HCT116 (cell line): ENCODE measurements at regions not wholly inside any gene's neighbourhood (a gene's known extent, or its start where the extent isn't known, plus 50 kb on each side); places are given as distances from the start of the nearest gene placed in this dataset.

Source experiments
- ATAC-seq: fragments of 200-7000 bp; cut with Tn5 transposase; 2 replicates; pipeline ENCODE4 v1.9.1; 2020; ENCODE audit warnings: mild to moderate bottlenecking, moderate library complexity
- BruUV-seq: library from RNA; stranded (reverse); fragments of 400-500 nt; replicated peaks from 2 replicates; lab custom pipeline; 2021; lab: Mats Ljungman, UMichigan
- CTCF ChIA-PET: fragments of 300-600 bp; sonication (Branson Sonifier 250); formaldehyde crosslinking; loops from one replicate; lab custom pipeline; 2021; ENCODE audit warnings: antibody characterized with exemption; lab: Charles Lee
- POLR2A ChIA-PET: fragments of 300-600, 350-600 bp; sonication (Branson Sonifier 250); formaldehyde crosslinking; loops from one replicate; lab custom pipeline; 2021; ENCODE audit warnings: antibody characterized with exemption; lab: Charles Lee
- RAD21 ChIA-PET, 2 experiments: fragments of 300-600 bp; sonication (Branson Sonifier 250); formaldehyde crosslinking; loops; one replicate each; lab custom pipeline; 2023; ENCODE audit warnings: low total read pairs in 2 of 2; ENCODE audit not compliant: uncharacterized antibody in 2 of 2, unreplicated experiment in 2 of 2, low non-redundant PET in 1 of 2; lab: Charles Lee
- DNase-seq: peaks from one replicate; pipeline ENCODE4 v3.0.0-alpha.2; 2010; ENCODE audit warnings: low read depth, low spot score
- H2AFZ ChIP-seq: fragments of 200-600 bp; shearing (Covaris generic), sonication (generic); 2 replicates; pipeline ENCODE4 v1.6.1; 2017; ENCODE audit warnings: low read depth, mixed run types, mixed read lengths, antibody characterized with exemption, low read length; ENCODE audit not compliant: poor library complexity, severe bottlenecking
- H3K27ac ChIP-seq: 2 replicates; pipeline ENCODE4 v1.5.1; 2012; ENCODE audit warnings: low read depth, low read length
- H3K27me3 ChIP-seq: fragments of 200-600 bp; sonication (generic); 2 replicates; pipeline ENCODE4 v1.6.1; 2016; ENCODE audit warnings: mixed run types, low read length, mixed read lengths; ENCODE audit not compliant: insufficient read depth
- H3K36me3 ChIP-seq, 2 experiments: fragments of 200-500 bp in 1 of 2; fragments of 200-600 bp in 1 of 2; sonication (Bioruptor generic) in 1 of 2; sonication (generic) in 1 of 2; 2 replicates each; pipeline versions ENCODE4 v1.5.1 to v1.6.1; 2014 to 2016; ENCODE audit warnings: low read length in 2 of 2, inconsistent platforms in 1 of 2, mixed read lengths in 1 of 2, mixed run types in 1 of 2; ENCODE audit not compliant: insufficient read depth in 2 of 2, control insufficient read depth in 1 of 2
- H3K4me1 ChIP-seq, 2 experiments: fragments of 200-600 bp in 1 of 2; sonication (generic) in 1 of 2; 2 replicates each; pipeline versions ENCODE4 v1.5.1 to v1.6.1; 2012 to 2017; ENCODE audit warnings: low read length in 2 of 2, inconsistent platforms in 1 of 2, mild to moderate bottlenecking in 1 of 2, mixed read lengths in 1 of 2, mixed run types in 1 of 2, moderate library complexity in 1 of 2; ENCODE audit not compliant: insufficient read depth in 2 of 2, control insufficient read depth in 1 of 2
- H3K4me2 ChIP-seq: fragments of 200-600 bp; sonication (generic); 2 replicates; pipeline ENCODE4 v1.6.1; 2017; ENCODE audit warnings: mixed run types, low read length, mixed read lengths
- H3K4me3 ChIP-seq, 2 experiments: fragments of 200-600 bp in 1 of 2; sonication (generic) in 1 of 2; replicated peaks in 1 of 2; 2 replicates each; pipeline ENCODE4 v1.5.1; 2011 to 2016; ENCODE audit warnings: low read length in 2 of 2, control low read depth in 1 of 2, low read depth in 1 of 2, mild to moderate bottlenecking in 1 of 2, mixed read lengths in 1 of 2, mixed run types in 1 of 2
- H3K79me2 ChIP-seq: fragments of 200-600 bp; sonication (generic); 2 replicates; pipeline ENCODE4 v1.6.1; 2017; ENCODE audit warnings: mild to moderate bottlenecking, mixed run types, low read length, moderate library complexity, mixed read lengths; ENCODE audit not compliant: insufficient read depth
- H3K9ac ChIP-seq: fragments of 200-600 bp; sonication (generic); 2 replicates; pipeline ENCODE4 v1.6.1; 2016; ENCODE audit warnings: low read length, mixed read lengths
- H3K9me2 ChIP-seq: fragments of 200-600 bp; sonication (generic), shearing (Covaris generic); 2 replicates; pipeline ENCODE4 v1.6.1; 2017; ENCODE audit warnings: mixed run types, mild to moderate bottlenecking, moderate library complexity; ENCODE audit not compliant: insufficient read depth
- H3K9me3 ChIP-seq, 2 experiments: fragments of 200-500 bp in 1 of 2; fragments of 200-600 bp in 1 of 2; sonication (Bioruptor generic) in 1 of 2; sonication (generic) in 1 of 2; 2 replicates each; pipeline ENCODE4 v1.6.1; 2014 to 2017; ENCODE audit warnings: low read length in 2 of 2, mixed read lengths in 2 of 2, inconsistent platforms in 1 of 2, low read depth in 1 of 2, mild to moderate bottlenecking in 1 of 2, mixed run types in 1 of 2, moderate library complexity in 1 of 2; ENCODE audit not compliant: control insufficient read depth in 1 of 2, insufficient read depth in 1 of 2
- H4K20me1 ChIP-seq: fragments of 200-600 bp; sonication (generic), shearing (Covaris generic); 2 replicates; pipeline ENCODE4 v1.6.1; 2017; ENCODE audit warnings: mixed run types, mild to moderate bottlenecking, moderate library complexity; ENCODE audit not compliant: insufficient read depth
- CBX3 ChIP-seq: IDR thresholded peaks from 2 replicates; pipeline ENCODE4 v1.6.1; 2012; ENCODE audit warnings: low read depth
- ELF1 ChIP-seq: IDR thresholded peaks from 2 replicates; pipeline ENCODE4 v1.6.1; 2012; ENCODE audit warnings: low read depth, borderline replicate concordance
- EZH2 ChIP-seq: fragments of 200-600 bp; sonication (generic); IDR thresholded peaks from 2 replicates; pipeline ENCODE4 v1.6.1; 2017; ENCODE audit warnings: antibody characterized with exemption, mixed run types
- EZH2phosphoT487 ChIP-seq: fragments of 200-600 bp; IDR thresholded peaks from 2 replicates; pipeline ENCODE4 v1.6.1; 2018; ENCODE audit warnings: antibody characterized with exemption, borderline replicate concordance
- MAX ChIP-seq: IDR thresholded peaks from 2 replicates; pipeline ENCODE4 v1.6.1; 2012
- POLR2A ChIP-seq: IDR thresholded peaks from 2 replicates; pipeline ENCODE4 v1.7.0; 2011; ENCODE audit warnings: borderline replicate concordance; ENCODE audit not compliant: insufficient read depth, insufficient read length; ENCODE audit errors: extremely low read depth
- RAD21 ChIP-seq: IDR thresholded peaks from 2 replicates; pipeline ENCODE4 v1.6.1; 2012; ENCODE audit warnings: low read depth, mild to moderate bottlenecking
- SP1 ChIP-seq: IDR thresholded peaks from 2 replicates; pipeline ENCODE4 v1.6.1; 2012; ENCODE audit warnings: low read depth
- SRF ChIP-seq: IDR thresholded peaks from 2 replicates; pipeline ENCODE4 v1.6.1; 2012; ENCODE audit warnings: low read depth
- TCF7L2 ChIP-seq: IDR thresholded peaks from 2 replicates; pipeline ENCODE4 v1.7.0; 2011; ENCODE audit warnings: borderline replicate concordance, inconsistent platforms; ENCODE audit not compliant: insufficient read depth, insufficient read length; ENCODE audit errors: extremely low read depth
- YY1 ChIP-seq: IDR thresholded peaks from 2 replicates; pipeline ENCODE4 v1.6.1; 2011; ENCODE audit warnings: low read length, low read depth, moderate library complexity, mild to moderate bottlenecking; ENCODE audit not compliant: insufficient replicate concordance; ENCODE audit errors: extremely low read depth
- ZBTB33 ChIP-seq: IDR thresholded peaks from 2 replicates; pipeline ENCODE4 v1.6.1; 2011; ENCODE audit warnings: mild to moderate bottlenecking, low read length, moderate library complexity; ENCODE audit not compliant: insufficient replicate concordance; ENCODE audit errors: extremely low read depth
- ZNF274 ChIP-seq: fragments of 200-500 bp; sonication (Bioruptor generic); IDR thresholded peaks from 2 replicates; pipeline ENCODE4 v1.6.1; 2014; ENCODE audit warnings: mild to moderate bottlenecking, low read depth, low read length, inconsistent platforms
- intact Hi-C: fragments of 100-400 bp; cut with micrococcal nuclease; formaldehyde crosslinking; loops from 2 replicates; pipeline ENCODE4 v1.10.0; 2022
- TF ChIP-seq, protein P1 (sequence below): IDR thresholded peaks from 2 replicates; pipeline ENCODE4 v1.6.1; 2012; ENCODE audit warnings: low read depth
- TF ChIP-seq, protein P2 (sequence below): IDR thresholded peaks from 2 replicates; pipeline ENCODE4 v1.6.1; 2012

DNA sequence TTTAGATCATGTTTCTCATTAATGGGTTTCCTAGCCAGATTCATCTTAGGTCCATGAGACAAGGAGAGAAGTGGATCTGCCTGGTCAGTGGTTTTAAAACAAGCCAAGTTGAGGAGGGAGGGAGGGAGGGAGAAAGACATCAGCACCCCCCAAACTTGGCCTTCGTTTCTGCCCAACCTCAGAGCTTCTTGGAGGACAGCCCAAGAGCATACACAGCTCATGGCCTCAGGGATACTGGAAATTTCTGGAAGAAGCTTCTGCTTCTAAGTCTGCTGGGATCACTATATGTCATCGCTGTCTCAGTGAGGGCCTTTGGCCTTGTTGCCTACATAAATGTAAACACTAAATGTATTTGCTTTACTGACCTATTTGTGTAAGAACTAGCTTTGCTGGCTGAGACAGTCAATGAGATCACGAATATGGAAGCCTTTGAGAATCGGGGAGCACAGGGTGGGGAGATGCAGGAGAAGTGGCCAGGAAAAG is 375.1 kb downstream of the BUD13 start:
- H3K4me3 ChIP-seq, result no peak overlapping the region
- no peak overlapping the region for H3K9ac ChIP-seq
- ATAC-seq (no peak), DNase-seq (no peak)
- H3K4me1 ChIP-seq, result no peaks in the 10 kb centered on the region
- intact Hi-C loops, result no loop called here
- no peaks in the 10 kb centered on the region for H3K9me2 ChIP-seq
- H3K9me3 ChIP-seq, result no peaks in the 10 kb centered on the region
- H3K27me3 ChIP-seq, result peaks cover 13% of the 10 kb centered on the region
- H2AFZ ChIP-seq, result no peak overlapping the region
- ChIA-PET POLR2A (interaction anchor here (0.6 kb wide), 1 partner anchor 24 kb away, joined by 5 read pairs; no protein-coding TSS in a partner anchor), RAD21 (no interaction called here), CTCF (no interaction called here)
- no peaks in the 10 kb centered on the region for H4K20me1 ChIP-seq
- BruUV-seq, result no TSS peak
- no peak overlapping the region for H3K27ac ChIP-seq
- H3K79me2 ChIP-seq, result no peaks in the 10 kb centered on the region
- no peak overlapping the region for H3K4me2 ChIP-seq
- TF ChIP-seq SP1 (no peak), EZH2phosphoT487 (no peak), RAD21 (no peak)
- H3K36me3 ChIP-seq, result no peaks in the 10 kb centered on the region

- Histone ChIP-seq H3K4me1 (no peaks in the 10 kb centered on the region), H3K27me3 (peaks cover 11% of the 10 kb centered on the region), H3K36me3 (no peaks in the 10 kb centered on the region), H3K79me2 (no peaks in the 10 kb centered on the region), H4K20me1 (no peaks in the 10 kb centered on the region), H3K9ac (no peak overlapping the region), H3K9me2 (no peaks in the 10 kb centered on the region), H3K27ac (no peak overlapping the region), H3K9me3 (no peaks in the 10 kb centered on the region), H2AFZ (no peak overlapping the region), H3K4me3 (no peak overlapping the region), H3K4me2 (no peak overlapping the region)
- intact Hi-C loops, result no loop called here
- POLR2A ChIA-PET, result no interaction called here
- RAD21 ChIA-PET, result no interaction called here
- no TSS peak for BruUV-seq
- DNase-seq (no peak), ATAC-seq (no peak)
- CTCF ChIA-PET, result no interaction called here
- TF ChIP-seq YY1, result no peak
- TF ChIP-seq EZH2, result no peak
- TF ChIP-seq EZH2phosphoT487, result no peak
- TF ChIP-seq, protein P1, sequence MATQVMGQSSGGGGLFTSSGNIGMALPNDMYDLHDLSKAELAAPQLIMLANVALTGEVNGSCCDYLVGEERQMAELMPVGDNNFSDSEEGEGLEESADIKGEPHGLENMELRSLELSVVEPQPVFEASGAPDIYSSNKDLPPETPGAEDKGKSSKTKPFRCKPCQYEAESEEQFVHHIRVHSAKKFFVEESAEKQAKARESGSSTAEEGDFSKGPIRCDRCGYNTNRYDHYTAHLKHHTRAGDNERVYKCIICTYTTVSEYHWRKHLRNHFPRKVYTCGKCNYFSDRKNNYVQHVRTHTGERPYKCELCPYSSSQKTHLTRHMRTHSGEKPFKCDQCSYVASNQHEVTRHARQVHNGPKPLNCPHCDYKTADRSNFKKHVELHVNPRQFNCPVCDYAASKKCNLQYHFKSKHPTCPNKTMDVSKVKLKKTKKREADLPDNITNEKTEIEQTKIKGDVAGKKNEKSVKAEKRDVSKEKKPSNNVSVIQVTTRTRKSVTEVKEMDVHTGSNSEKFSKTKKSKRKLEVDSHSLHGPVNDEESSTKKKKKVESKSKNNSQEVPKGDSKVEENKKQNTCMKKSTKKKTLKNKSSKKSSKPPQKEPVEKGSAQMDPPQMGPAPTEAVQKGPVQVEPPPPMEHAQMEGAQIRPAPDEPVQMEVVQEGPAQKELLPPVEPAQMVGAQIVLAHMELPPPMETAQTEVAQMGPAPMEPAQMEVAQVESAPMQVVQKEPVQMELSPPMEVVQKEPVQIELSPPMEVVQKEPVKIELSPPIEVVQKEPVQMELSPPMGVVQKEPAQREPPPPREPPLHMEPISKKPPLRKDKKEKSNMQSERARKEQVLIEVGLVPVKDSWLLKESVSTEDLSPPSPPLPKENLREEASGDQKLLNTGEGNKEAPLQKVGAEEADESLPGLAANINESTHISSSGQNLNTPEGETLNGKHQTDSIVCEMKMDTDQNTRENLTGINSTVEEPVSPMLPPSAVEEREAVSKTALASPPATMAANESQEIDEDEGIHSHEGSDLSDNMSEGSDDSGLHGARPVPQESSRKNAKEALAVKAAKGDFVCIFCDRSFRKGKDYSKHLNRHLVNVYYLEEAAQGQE, result no peak
- no peak for TF ChIP-seq MAX
- no peak for TF ChIP-seq POLR2A
- TF ChIP-seq, protein P2, sequence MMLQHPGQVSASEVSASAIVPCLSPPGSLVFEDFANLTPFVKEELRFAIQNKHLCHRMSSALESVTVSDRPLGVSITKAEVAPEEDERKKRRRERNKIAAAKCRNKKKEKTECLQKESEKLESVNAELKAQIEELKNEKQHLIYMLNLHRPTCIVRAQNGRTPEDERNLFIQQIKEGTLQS, result no peak
- no peak for TF ChIP-seq RAD21
- no peak for TF ChIP-seq TCF7L2
- TF ChIP-seq ZNF274, result no peak
- no peak for TF ChIP-seq SRF
- no peak for TF ChIP-seq ZBTB33
- no peak for TF ChIP-seq CBX3
- TF ChIP-seq ELF1, result no peak
Observed at GRCh38 chr11:116396331-116396730, 376.5 kb downstream of the BUD13 start.
